ENCODE measurements at regions not wholly inside any gene's neighbourhood (a gene's known extent, or its start where the extent isn't known, plus 50 kb on each side); places are given as distances from the start of the nearest gene placed in this dataset.

DNA sequence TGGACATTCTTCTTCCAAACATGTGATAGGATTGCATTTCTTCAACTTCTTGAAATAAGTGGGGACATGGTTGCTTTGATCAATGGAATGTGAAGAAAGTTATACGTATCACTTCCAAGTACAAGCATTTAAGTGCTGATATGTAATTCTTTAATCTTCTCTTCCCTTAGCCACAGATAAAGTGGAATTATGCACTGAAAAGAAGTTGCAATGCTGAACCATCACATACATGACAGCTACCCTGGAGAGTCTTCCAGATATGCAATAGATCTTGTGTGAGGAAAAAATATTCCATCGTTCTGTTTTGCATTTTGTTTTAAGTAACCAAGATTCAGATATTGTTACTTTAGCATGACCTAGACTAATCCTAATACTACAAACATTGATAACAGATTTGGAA lies 674.3 kb downstream of the NSUN3 start:
- H3K9me1 ChIP-seq (ENCODE audit: control insufficient read depth, extremely low read depth, insufficient read depth, low read length): no peaks in the 10 kb centered on the region
- dilution Hi-C loops (cut with MboI; ENCODE audit: extremely low pct_ligation_motif_present, low sequenced_read_pairs): no loop called here
- no peak for DNase-seq (ENCODE audit: low read depth, low spot score)
- H3K79me2 ChIP-seq (ENCODE audit: control insufficient read depth, insufficient read depth, low read length): no peaks in the 10 kb centered on the region
- no peak overlapping the region for H3K9ac ChIP-seq (ENCODE audit: control insufficient read depth, extremely low read depth, insufficient read depth, low read length)
- H3K4me2 ChIP-seq (ENCODE audit: control insufficient read depth, extremely low read depth, insufficient read depth, low read depth, low read length): no peak overlapping the region
- no peaks in the 10 kb centered on the region for H3K27me3 ChIP-seq (ENCODE audit: control insufficient read depth, extremely low read depth, insufficient read depth, low read length)
- H3K36me3 ChIP-seq (ENCODE audit: control insufficient read depth in 2 of 2, extremely low read depth in 1 of 2, insufficient read depth in 2 of 2, low read length in 2 of 2): no peaks in the 10 kb centered on the region
- H4K20me1 ChIP-seq (ENCODE audit: control insufficient read depth, extremely low read depth, insufficient read depth, low read length): no peaks in the 10 kb centered on the region
- no peaks in the 10 kb centered on the region for H3K9me3 ChIP-seq (ENCODE audit: control insufficient read depth, low read depth, low read length)
- no peak overlapping the region for H3K27ac ChIP-seq (ENCODE audit: control insufficient read depth, insufficient read depth, low read length)
- no peak for TF ChIP-seq EZH2 (IDR thresholded peaks at IDR 0.05; ENCODE audit: low read length)
- TF ChIP-seq, protein P1, sequence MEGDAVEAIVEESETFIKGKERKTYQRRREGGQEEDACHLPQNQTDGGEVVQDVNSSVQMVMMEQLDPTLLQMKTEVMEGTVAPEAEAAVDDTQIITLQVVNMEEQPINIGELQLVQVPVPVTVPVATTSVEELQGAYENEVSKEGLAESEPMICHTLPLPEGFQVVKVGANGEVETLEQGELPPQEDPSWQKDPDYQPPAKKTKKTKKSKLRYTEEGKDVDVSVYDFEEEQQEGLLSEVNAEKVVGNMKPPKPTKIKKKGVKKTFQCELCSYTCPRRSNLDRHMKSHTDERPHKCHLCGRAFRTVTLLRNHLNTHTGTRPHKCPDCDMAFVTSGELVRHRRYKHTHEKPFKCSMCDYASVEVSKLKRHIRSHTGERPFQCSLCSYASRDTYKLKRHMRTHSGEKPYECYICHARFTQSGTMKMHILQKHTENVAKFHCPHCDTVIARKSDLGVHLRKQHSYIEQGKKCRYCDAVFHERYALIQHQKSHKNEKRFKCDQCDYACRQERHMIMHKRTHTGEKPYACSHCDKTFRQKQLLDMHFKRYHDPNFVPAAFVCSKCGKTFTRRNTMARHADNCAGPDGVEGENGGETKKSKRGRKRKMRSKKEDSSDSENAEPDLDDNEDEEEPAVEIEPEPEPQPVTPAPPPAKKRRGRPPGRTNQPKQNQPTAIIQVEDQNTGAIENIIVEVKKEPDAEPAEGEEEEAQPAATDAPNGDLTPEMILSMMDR (optimal IDR thresholded peaks at IDR 0.05 in 1 of 3, IDR thresholded peaks at IDR 0.05 in 1 of 3, conservative IDR thresholded peaks at IDR 0.05 in 1 of 3; ENCODE audit: extremely low read depth in 1 of 3, insufficient read depth in 2 of 3, low read length in 3 of 3): no peak
- no peak for FAIRE-seq
- no peak overlapping the region for H3K4me3 ChIP-seq (ENCODE audit: control insufficient read depth in 2 of 3, extremely low read depth in 1 of 3, insufficient read depth in 2 of 3, low read depth in 1 of 3, low read length in 3 of 3)
- no peaks in the 10 kb centered on the region for H3K4me1 ChIP-seq (ENCODE audit: control insufficient read depth, extremely low read depth, insufficient read depth, low read length)
- H2AFZ ChIP-seq (ENCODE audit: control insufficient read depth, low read length): no peak overlapping the region

- no peaks in the 10 kb centered on the region for H3K27me3 ChIP-seq (ENCODE audit: control insufficient read depth, extremely low read depth, insufficient read depth, low read length)
- H3K4me3 ChIP-seq (ENCODE audit: control insufficient read depth in 2 of 3, extremely low read depth in 1 of 3, insufficient read depth in 2 of 3, low read depth in 1 of 3, low read length in 3 of 3): no peak overlapping the region
- FAIRE-seq (no peak), DNase-seq (ENCODE audit: low read depth, low spot score) (no peak)
- H4K20me1 ChIP-seq (ENCODE audit: control insufficient read depth, extremely low read depth, insufficient read depth, low read length): no peaks in the 10 kb centered on the region
- H3K9me3 ChIP-seq (ENCODE audit: control insufficient read depth, low read depth, low read length): no peaks in the 10 kb centered on the region
- dilution Hi-C loops (cut with MboI; ENCODE audit: extremely low pct_ligation_motif_present, low sequenced_read_pairs): no loop called here
- H3K9ac ChIP-seq (ENCODE audit: control insufficient read depth, extremely low read depth, insufficient read depth, low read length): no peak overlapping the region
- no peaks in the 10 kb centered on the region for H3K9me1 ChIP-seq (ENCODE audit: control insufficient read depth, extremely low read depth, insufficient read depth, low read length)
- TF ChIP-seq EZH2 (IDR thresholded peaks at IDR 0.05; ENCODE audit: low read length): no peak
- TF ChIP-seq, protein P1 (optimal IDR thresholded peaks at IDR 0.05 in 1 of 3, IDR thresholded peaks at IDR 0.05 in 1 of 3, conservative IDR thresholded peaks at IDR 0.05 in 1 of 3; ENCODE audit: extremely low read depth in 1 of 3, insufficient read depth in 2 of 3, low read length in 3 of 3): no peak
- H3K4me1 ChIP-seq (ENCODE audit: control insufficient read depth, extremely low read depth, insufficient read depth, low read length): no peaks in the 10 kb centered on the region
- H3K4me2 ChIP-seq (ENCODE audit: control insufficient read depth, extremely low read depth, insufficient read depth, low read depth, low read length): no peak overlapping the region
- H3K79me2 ChIP-seq (ENCODE audit: control insufficient read depth, insufficient read depth, low read length): no peaks in the 10 kb centered on the region
- no peak overlapping the region for H3K27ac ChIP-seq (ENCODE audit: control insufficient read depth, insufficient read depth, low read length)
- no peaks in the 10 kb centered on the region for H3K36me3 ChIP-seq (ENCODE audit: control insufficient read depth in 2 of 2, extremely low read depth in 1 of 2, insufficient read depth in 2 of 2, low read length in 2 of 2)
- no peak overlapping the region for H2AFZ ChIP-seq (ENCODE audit: control insufficient read depth, low read length)
Measured at GRCh38 chr3:94739420-94739819, 676.6 kb downstream of the NSUN3 start.

Measured in keratinocyte (primary cell).